Naive thymus-derived CD8-positive, alpha-beta T cell (primary cell): ENCODE measurements at regions not wholly inside any gene's neighbourhood (a gene's known extent, or its start where the extent isn't known, plus 50 kb on each side); places are given as distances from the start of the nearest gene placed in this dataset.

ENCODE experiments used
- ATAC-seq, 2 donors: fragments of 150-1000 bp; cut with Tn5 transposase in 1 of 2; sonication (Bioruptor Pico), chemical (Tn5 transposase) in 1 of 2; 1 replicate in 1 of 2; 2 replicates in 1 of 2; pipeline ENCODE4 v1.10.0; 2021; ENCODE audit warnings: mild to moderate bottlenecking in 2 of 2, moderate library complexity in 2 of 2
- POLR2A ChIA-PET: fragments of 350-600 bp; sonication (Branson Sonifier 250); formaldehyde crosslinking; loops from one replicate; lab custom pipeline; 2021; ENCODE audit warnings: antibody characterized with exemption; lab: Charles Lee
- DNase-seq, 10 donors: peaks; one replicate each; pipeline versions ENCODE4 v3.0.0 to v3.0.0-alpha.2; 2020 to 2022
- H3K27ac Mint-ChIP-seq, 10 donors: one replicate each; pipeline ENCODE4 v1.8.0; 2020 to 2022; ENCODE audit warnings: mild to moderate bottlenecking in 10 of 10, mixed read lengths in 10 of 10, moderate library complexity in 4 of 10, inconsistent platforms in 1 of 10
- H3K27me3 Mint-ChIP-seq, 5 donors: one replicate each; pipeline ENCODE4 v1.8.0; 2021 to 2022; ENCODE audit warnings: mixed read lengths in 5 of 5
- H3K36me3 Mint-ChIP-seq, 3 donors: one replicate each; pipeline ENCODE4 v1.8.0; 2020 to 2022; ENCODE audit warnings: mixed read lengths in 3 of 3, mild to moderate bottlenecking in 2 of 3, inconsistent platforms in 1 of 3
- H3K4me1 Mint-ChIP-seq, 4 donors: one replicate each; pipeline ENCODE4 v1.8.0; 2021 to 2022; ENCODE audit warnings: mixed read lengths in 4 of 4
- H3K4me3 Mint-ChIP-seq, 10 donors: one replicate each; pipeline ENCODE4 v1.8.0; 2020 to 2022; ENCODE audit warnings: mild to moderate bottlenecking in 10 of 10, mixed read lengths in 10 of 10, moderate library complexity in 6 of 10, inconsistent platforms in 1 of 10
- H3K9me3 Mint-ChIP-seq, 9 donors: one replicate each; pipeline ENCODE4 v1.8.0; 2020 to 2022; ENCODE audit warnings: mixed read lengths in 9 of 9, mild to moderate bottlenecking in 3 of 9, inconsistent platforms in 1 of 9, moderate library complexity in 1 of 9

GRCh38 chr18:22657619-22658018 is 239.9 kb upstream of the CTAGE1 start:
- POLR2A ChIA-PET, result no interaction called here
- Mint-ChIP-seq H3K27me3 (peaks cover 9 to 27% (median 12%) of the 10 kb centered on the region in 5 donors), H3K9me3 (peaks cover 11 to 66% (median 43%) of the 10 kb centered on the region in 9 donors), H3K4me1 (no peaks in the 10 kb centered on the region), H3K36me3 (peaks cover 0 to 46% (median 2%) of the 10 kb centered on the region in 3 donors), H3K4me3 (no peak overlapping the region), H3K27ac (no peak overlapping the region)
- DNase-seq (no peak), ATAC-seq (no peak)

DNA sequence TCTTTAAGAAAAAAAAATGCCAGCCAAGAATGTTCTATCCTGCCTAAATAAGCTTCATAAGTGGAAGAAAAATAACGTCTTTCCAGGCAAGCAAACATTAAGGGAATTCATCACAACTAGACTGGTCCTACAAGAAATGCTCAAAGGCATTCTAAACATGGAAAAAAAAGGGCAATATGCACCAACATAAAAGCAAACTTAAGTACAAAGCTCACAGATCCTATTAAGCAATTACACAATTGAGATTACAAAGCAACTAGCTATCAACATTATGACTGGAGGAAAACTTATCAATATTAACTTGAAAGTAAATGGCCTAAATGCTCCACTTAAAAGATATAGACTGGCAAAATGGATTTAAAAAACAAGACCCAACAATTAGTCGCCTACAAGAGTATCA is 240.6 kb upstream of the CTAGE1 start:
- H3K27me3 Mint-ChIP-seq, result peaks cover 9 to 27% (median 12%) of the 10 kb centered on the region in 5 donors
- no peaks in the 10 kb centered on the region for H3K4me1 Mint-ChIP-seq
- H3K9me3 Mint-ChIP-seq, result peaks cover 11 to 67% (median 44%) of the 10 kb centered on the region in 9 donors
- DNase-seq (no peak), ATAC-seq (no peak)
- H3K36me3 Mint-ChIP-seq, result peaks cover 0 to 41% (median 2%) of the 10 kb centered on the region in 3 donors
- no peak overlapping the region for H3K27ac Mint-ChIP-seq
- POLR2A ChIA-PET, result no interaction called here
- no peak overlapping the region for H3K4me3 Mint-ChIP-seq

- no peak for ATAC-seq
- POLR2A ChIA-PET, result no interaction called here
- Mint-ChIP-seq H3K4me1 (no peaks in the 10 kb centered on the region), H3K9me3 (peaks cover 2 to 47% (median 31%) of the 10 kb centered on the region in 9 donors), H3K27me3 (peaks cover 0 to 9% (median 0%) of the 10 kb centered on the region in 5 donors), H3K27ac (no peak overlapping the region), H3K36me3 (peaks cover 0 to 11% (median 6%) of the 10 kb centered on the region in 3 donors), H3K4me3 (no peak overlapping the region)
- no peak for DNase-seq
Observed at GRCh38 chr18:22663378-22663777, 245.7 kb upstream of the CTAGE1 start.

DNA sequence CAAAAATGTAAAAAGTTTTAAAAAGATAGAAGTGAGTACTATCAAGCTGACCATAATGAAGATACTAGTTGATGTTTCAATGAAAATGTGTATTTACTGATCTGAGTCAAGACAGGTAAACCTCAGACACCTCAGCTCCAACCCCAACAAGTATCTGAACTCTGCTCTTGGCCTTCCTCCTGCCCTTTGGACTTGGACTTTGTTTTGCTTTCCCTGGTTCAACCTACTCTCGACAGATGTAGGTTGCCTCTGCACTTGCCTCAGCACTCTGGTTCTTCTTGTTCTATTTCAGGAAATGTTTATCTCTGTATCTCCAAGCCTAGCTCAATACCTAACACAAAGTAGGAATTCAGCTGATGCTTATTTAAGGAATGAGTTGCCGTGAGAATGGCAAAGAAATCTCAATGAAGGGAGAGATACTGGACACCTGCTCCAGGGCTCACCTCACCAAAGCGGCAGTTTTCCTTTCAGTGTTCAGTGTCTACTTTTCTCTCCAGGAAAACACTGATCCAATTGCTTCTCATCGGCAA is 248.8 kb upstream of the CTAGE1 start:
- peaks cover 0 to 34% (median 23%) of the 10 kb centered on the region in 9 donors for H3K9me3 Mint-ChIP-seq
- DNase-seq (no peak), ATAC-seq (no peak)
- peaks cover 2 to 19% (median 8%) of the 10 kb centered on the region in 5 donors for H3K27me3 Mint-ChIP-seq
- POLR2A ChIA-PET, result no interaction called here
- H3K4me1 Mint-ChIP-seq, result no peaks in the 10 kb centered on the region
- peaks cover 0 to 6% (median 0%) of the 10 kb centered on the region in 3 donors for H3K36me3 Mint-ChIP-seq
- no peak overlapping the region for H3K27ac Mint-ChIP-seq
- H3K4me3 Mint-ChIP-seq, result no peak overlapping the region

GRCh38 chr18:22667156-22667555 is 249.4 kb upstream of the CTAGE1 start:
- peaks cover 2 to 19% (median 8%) of the 10 kb centered on the region in 5 donors for H3K27me3 Mint-ChIP-seq

DNA sequence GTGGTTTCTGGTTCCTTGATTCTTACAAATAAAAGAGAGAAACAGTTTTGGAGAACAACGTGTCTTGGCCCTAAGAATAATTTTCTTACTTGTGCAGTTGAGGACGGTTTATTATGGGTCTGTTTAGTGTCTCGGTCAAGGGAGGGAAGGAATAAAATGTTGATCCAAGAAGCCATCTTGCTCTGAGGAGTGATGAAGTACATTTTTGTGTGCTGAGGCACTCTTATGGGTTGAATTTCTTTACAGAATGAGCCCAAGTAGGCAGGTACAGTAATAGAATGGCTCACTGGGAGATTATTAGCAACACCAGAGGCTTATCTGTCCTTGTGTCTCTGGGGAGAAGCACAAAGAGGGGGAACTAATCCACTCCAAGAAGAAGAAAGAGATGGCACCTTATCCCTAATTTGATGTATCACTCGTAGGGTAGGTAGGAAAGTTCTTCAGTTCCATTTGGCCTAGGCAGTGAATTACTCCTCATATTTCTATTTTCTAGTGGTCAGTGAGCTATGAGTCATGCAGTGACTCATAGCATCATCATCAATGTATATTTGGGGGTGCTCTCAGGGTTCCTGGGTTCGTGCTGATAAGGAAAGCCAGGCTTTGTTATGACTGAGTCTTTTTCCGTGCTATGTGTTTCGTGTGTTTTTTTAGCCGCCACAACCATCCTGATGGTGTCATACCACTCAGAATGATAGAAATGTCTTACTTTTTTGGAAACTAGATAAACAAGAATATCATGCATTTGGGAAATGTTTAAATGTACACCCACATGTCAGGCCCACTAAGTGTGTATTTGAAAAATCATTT is 250.1 kb upstream of the CTAGE1 start:
- DNase-seq (no peak), ATAC-seq (no peak)
- no peaks in the 10 kb centered on the region for H3K4me1 Mint-ChIP-seq
- peaks cover 0 to 6% (median 0%) of the 10 kb centered on the region in 3 donors for H3K36me3 Mint-ChIP-seq
- no peak overlapping the region for H3K27ac Mint-ChIP-seq
- H3K9me3 Mint-ChIP-seq, result peaks cover 0 to 30% (median 20%) of the 10 kb centered on the region in 9 donors
- no peak overlapping the region for H3K4me3 Mint-ChIP-seq
- peaks cover 2 to 19% (median 8%) of the 10 kb centered on the region in 5 donors for H3K27me3 Mint-ChIP-seq
- POLR2A ChIA-PET, result no interaction called here

More at GRCh38 chr18:22667156-22667555, 249.4 kb upstream of the CTAGE1 start:
- no peak overlapping the region for H3K27ac Mint-ChIP-seq
- H3K4me3 Mint-ChIP-seq, result no peak overlapping the region
- POLR2A ChIA-PET, result no interaction called here
- H3K36me3 Mint-ChIP-seq, result peaks cover 0 to 6% (median 0%) of the 10 kb centered on the region in 3 donors
- no peaks in the 10 kb centered on the region for H3K4me1 Mint-ChIP-seq
- no peak for DNase-seq
- H3K9me3 Mint-ChIP-seq, result peaks cover 0 to 34% (median 23%) of the 10 kb centered on the region in 9 donors
- no peak for ATAC-seq

- Mint-ChIP-seq H3K36me3 (peaks cover 0 to 6% (median 0%) of the 10 kb centered on the region in 3 donors), H3K27ac (no peak overlapping the region), H3K9me3 (peaks cover 0 to 24% (median 15%) of the 10 kb centered on the region in 9 donors), H3K27me3 (peaks cover 2 to 19% (median 8%) of the 10 kb centered on the region in 5 donors), H3K4me1 (no peaks in the 10 kb centered on the region), H3K4me3 (no peak overlapping the region)
- DNase-seq (no peak), ATAC-seq (no peak)
- POLR2A ChIA-PET, result no interaction called here
Observed at GRCh38 chr18:22668496-22668895, 250.8 kb upstream of the CTAGE1 start.

GRCh38 chr18:22670914-22671313 is 253.2 kb upstream of the CTAGE1 start:
- ATAC-seq (no peak), DNase-seq (no peak)
- Mint-ChIP-seq H3K9me3 (peaks cover 0 to 10% (median 2%) of the 10 kb centered on the region in 9 donors), H3K27me3 (peaks cover 2 to 30% (median 8%) of the 10 kb centered on the region in 5 donors), H3K4me1 (no peaks in the 10 kb centered on the region), H3K4me3 (no peak overlapping the region), H3K36me3 (peaks cover 0 to 8% (median 0%) of the 10 kb centered on the region in 3 donors), H3K27ac (no peak overlapping the region)
- POLR2A ChIA-PET, result no interaction called here

GRCh38 chr18:22673182-22673862 is 255.6 kb upstream of the CTAGE1 start:
- peaks cover 0 to 6% (median 0%) of the 10 kb centered on the region in 9 donors for H3K9me3 Mint-ChIP-seq
- H3K4me3 Mint-ChIP-seq, result no peak overlapping the region
- peaks cover 0 to 8% (median 0%) of the 10 kb centered on the region in 3 donors for H3K36me3 Mint-ChIP-seq
- POLR2A ChIA-PET, result no interaction called here
- DNase-seq (no peak), ATAC-seq (no peak)
- H3K27me3 Mint-ChIP-seq, result peaks cover 2 to 22% (median 7%) of the 10 kb centered on the region in 5 donors
- H3K4me1 Mint-ChIP-seq, result no peaks in the 10 kb centered on the region
- H3K27ac Mint-ChIP-seq, result no peak overlapping the region

- POLR2A ChIA-PET, result no interaction called here
- H3K4me3 Mint-ChIP-seq, result no peak overlapping the region
- ATAC-seq (no peak), DNase-seq (no peak)
- peaks cover 0 to 8% (median 0%) of the 10 kb centered on the region in 3 donors for H3K36me3 Mint-ChIP-seq
- no peak overlapping the region for H3K27ac Mint-ChIP-seq
- no peaks in the 10 kb centered on the region for H3K4me1 Mint-ChIP-seq
- H3K9me3 Mint-ChIP-seq, result peaks cover 0 to 6% (median 0%) of the 10 kb centered on the region in 9 donors
- H3K27me3 Mint-ChIP-seq, result peaks cover 0 to 12% (median 2%) of the 10 kb centered on the region in 5 donors
Observed at GRCh38 chr18:22674272-22674671, 256.6 kb upstream of the CTAGE1 start.

DNA sequence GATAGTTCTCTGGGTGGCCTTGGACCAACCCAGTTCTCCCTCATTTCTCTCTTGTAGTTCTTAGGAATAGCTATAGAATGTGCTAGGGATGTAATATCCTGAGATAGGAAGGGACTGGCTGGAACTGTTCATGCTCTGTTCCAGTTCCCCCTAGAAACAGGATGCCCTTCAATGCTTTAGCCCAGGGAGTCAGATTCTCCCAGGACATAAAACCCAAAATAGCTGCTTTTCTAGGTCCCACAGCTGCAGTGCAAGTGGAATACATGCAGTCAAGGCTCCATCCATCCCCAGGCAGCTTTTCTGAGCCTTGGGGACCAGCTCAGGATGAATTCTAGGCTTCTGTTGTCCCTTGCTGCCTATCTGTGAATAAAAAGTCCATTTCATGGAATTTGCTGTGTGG is 257.3 kb upstream of the CTAGE1 start:
- Mint-ChIP-seq H3K4me1 (no peaks in the 10 kb centered on the region), H3K4me3 (no peak overlapping the region), H3K36me3 (peaks cover 0 to 8% (median 0%) of the 10 kb centered on the region in 3 donors), H3K9me3 (peaks cover 0 to 6% (median 0%) of the 10 kb centered on the region in 9 donors), H3K27ac (no peak overlapping the region), H3K27me3 (peaks cover 0 to 12% (median under 1%) of the 10 kb centered on the region in 5 donors)
- DNase-seq, result no peak
- POLR2A ChIA-PET, result no interaction called here
- ATAC-seq, result no peak

DNA sequence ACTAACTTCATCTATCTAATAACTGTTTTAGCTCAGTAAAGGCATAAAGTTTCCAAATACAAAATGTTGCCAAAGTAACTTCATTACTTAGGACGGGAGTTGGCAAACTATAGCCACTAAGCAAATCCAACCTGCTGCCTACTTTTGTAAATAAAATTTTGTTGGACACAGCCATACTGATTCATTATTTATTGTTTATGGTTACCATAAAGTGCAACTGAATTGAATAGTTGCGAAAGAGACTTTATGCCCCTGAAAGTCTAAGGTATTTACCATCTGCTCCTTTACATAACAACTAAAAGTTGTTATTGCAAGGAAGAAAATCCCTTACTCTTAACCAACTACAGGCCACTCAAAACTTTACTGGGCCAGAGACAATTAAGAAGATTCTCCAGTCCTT is 256.7 kb upstream of the RBBP8 start:
- H3K9me3 Mint-ChIP-seq, result peaks cover 0 to 6% (median 0%) of the 10 kb centered on the region in 9 donors
- H3K27me3 Mint-ChIP-seq, result peaks cover 0 to 12% (median 0%) of the 10 kb centered on the region in 5 donors
- POLR2A ChIA-PET, result no interaction called here
- peaks cover 0 to 8% (median 0%) of the 10 kb centered on the region in 3 donors for H3K36me3 Mint-ChIP-seq
- ATAC-seq, result no peak
- H3K27ac Mint-ChIP-seq, result no peak overlapping the region
- DNase-seq, result no peak
- H3K4me1 Mint-ChIP-seq, result no peaks in the 10 kb centered on the region
- no peak overlapping the region for H3K4me3 Mint-ChIP-seq
